OCI-LY1 (cell line): ENCODE measurements at regions not wholly inside any gene's neighbourhood (a gene's known extent, or its start where the extent isn't known, plus 50 kb on each side); places are given as distances from the start of the nearest gene placed in this dataset.

Experiments used
- H2AFZ ChIP-seq: fragments of 200-600 bp; sonication (generic), shearing (Covaris generic); 2 replicates; pipeline ENCODE4 v1.6.0; 2014; ENCODE audit warnings: antibody characterized with exemption, mild to moderate bottlenecking, low read length
- H3F3A ChIP-seq: fragments of 200-600 bp; sonication (generic), shearing (Covaris generic); 2 replicates; pipeline ENCODE4 v1.6.0; 2014; ENCODE audit warnings: mild to moderate bottlenecking, antibody characterized with exemption, low read length, moderate library complexity; ENCODE audit not compliant: insufficient read depth
- H3K27ac ChIP-seq: fragments of 200-600 bp; sonication (generic); 2 replicates; pipeline ENCODE4 v1.5.1; 2014; ENCODE audit warnings: low read length, mixed run types, mild to moderate bottlenecking, low read depth; ENCODE audit not compliant: poor library complexity, severe bottlenecking
- H3K27me3 ChIP-seq: fragments of 200-600 bp; sonication (generic); 2 replicates; pipeline ENCODE4 v1.6.0; 2014; ENCODE audit warnings: antibody characterized with exemption, mild to moderate bottlenecking, low read length, moderate library complexity; ENCODE audit not compliant: insufficient read depth
- H3K36me3 ChIP-seq: fragments of 200-600 bp; sonication (generic); 2 replicates; pipeline ENCODE4 v1.6.1; 2014; ENCODE audit warnings: mild to moderate bottlenecking, antibody characterized with exemption, low read length, moderate library complexity, mixed read lengths; ENCODE audit not compliant: insufficient read depth
- H3K4me1 ChIP-seq: fragments of 200-600 bp; sonication (generic); 2 replicates; pipeline ENCODE4 v1.5.1; 2014; ENCODE audit warnings: mild to moderate bottlenecking, low read length, moderate library complexity; ENCODE audit not compliant: insufficient read depth, severe bottlenecking
- H3K4me2 ChIP-seq: fragments of 200-600 bp; sonication (generic), shearing (Covaris generic); 2 replicates; pipeline ENCODE4 v1.6.1; 2014; ENCODE audit warnings: low read length
- H3K4me3 ChIP-seq: fragments of 200-600 bp; sonication (generic); 2 replicates; pipeline ENCODE4 v1.5.1; 2014; ENCODE audit warnings: low read length, low read depth, mild to moderate bottlenecking, mixed read lengths; ENCODE audit not compliant: poor library complexity, severe bottlenecking
- H3K79me2 ChIP-seq: fragments of 200-600 bp; shearing (Covaris generic); 2 replicates; pipeline ENCODE4 v1.6.1; 2016; ENCODE audit warnings: mixed run types, low read length, mixed read lengths; ENCODE audit not compliant: insufficient read depth
- H3K9ac ChIP-seq: fragments of 200-600 bp; sonication (generic), shearing (Covaris generic); 2 replicates; pipeline ENCODE4 v1.6.1; 2014; ENCODE audit warnings: mild to moderate bottlenecking, low read length, mixed read lengths
- H3K9me2 ChIP-seq: fragments of 200-600 bp; sonication (generic), shearing (Covaris generic); 2 replicates; pipeline ENCODE4 v1.6.1; 2014; ENCODE audit warnings: low read depth, mild to moderate bottlenecking, low read length, mixed read lengths
- H3K9me3 ChIP-seq: fragments of 200-600 bp; shearing (Covaris generic); 2 replicates; pipeline ENCODE4 v1.6.1; 2014; ENCODE audit warnings: low read length, mixed read lengths
- H4K20me1 ChIP-seq: fragments of 200-600 bp; sonication (generic), shearing (Covaris generic); 2 replicates; pipeline ENCODE4 v1.6.0; 2016; ENCODE audit warnings: mild to moderate bottlenecking, low read length; ENCODE audit not compliant: insufficient read depth
- EZH2 ChIP-seq: fragments of 200-600 bp; sonication (generic), shearing (Covaris generic); IDR thresholded peaks from 2 replicates; pipeline ENCODE4 v1.8.0; 2017; ENCODE audit warnings: borderline replicate concordance, mixed run types, mild to moderate bottlenecking, antibody characterized with exemption, low read length, moderate library complexity, mixed read lengths
- TF ChIP-seq, protein P1 (sequence below): fragments of 200-600 bp; sonication (generic), shearing (Covaris generic); IDR thresholded peaks from 2 replicates; pipeline ENCODE4 v1.5.1; 2017; ENCODE audit warnings: mild to moderate bottlenecking, antibody characterized with exemption, low read length, moderate library complexity, mixed read lengths

DNA sequence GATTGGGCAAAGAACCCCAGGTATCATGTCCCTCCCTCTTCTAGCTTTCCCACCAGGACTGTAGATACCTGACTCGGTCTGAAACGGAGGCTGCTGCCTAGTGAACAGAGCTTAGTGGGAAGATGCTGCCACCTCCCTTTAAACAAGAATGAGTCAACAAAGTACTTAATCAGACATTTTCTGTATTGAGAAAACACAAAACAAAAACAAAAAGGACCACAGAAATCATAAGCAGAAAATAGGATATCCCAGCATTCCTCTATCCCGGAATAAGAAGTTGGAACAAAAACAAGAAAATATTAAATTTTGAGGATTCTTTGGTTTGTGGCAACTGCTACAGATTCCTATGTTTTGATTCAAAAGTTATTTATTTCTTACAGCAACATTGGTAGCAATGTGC is 51.7 kb upstream of the COL8A1 start:
- Histone ChIP-seq H2AFZ (no peak overlapping the region), H3K4me3 (no peak overlapping the region), H3K4me2 (no peak overlapping the region), H3K9ac (no peak overlapping the region), H3K4me1 (no peaks in the 10 kb centered on the region), H4K20me1 (no peaks in the 10 kb centered on the region), H3K9me3 (no peaks in the 10 kb centered on the region), H3K79me2 (no peaks in the 10 kb centered on the region), H3K9me2 (no peaks in the 10 kb centered on the region), H3K27me3 (no peaks in the 10 kb centered on the region), H3F3A (no peaks in the 10 kb centered on the region), H3K27ac (no peak overlapping the region), H3K36me3 (no peaks in the 10 kb centered on the region)
- TF ChIP-seq, protein P1, sequence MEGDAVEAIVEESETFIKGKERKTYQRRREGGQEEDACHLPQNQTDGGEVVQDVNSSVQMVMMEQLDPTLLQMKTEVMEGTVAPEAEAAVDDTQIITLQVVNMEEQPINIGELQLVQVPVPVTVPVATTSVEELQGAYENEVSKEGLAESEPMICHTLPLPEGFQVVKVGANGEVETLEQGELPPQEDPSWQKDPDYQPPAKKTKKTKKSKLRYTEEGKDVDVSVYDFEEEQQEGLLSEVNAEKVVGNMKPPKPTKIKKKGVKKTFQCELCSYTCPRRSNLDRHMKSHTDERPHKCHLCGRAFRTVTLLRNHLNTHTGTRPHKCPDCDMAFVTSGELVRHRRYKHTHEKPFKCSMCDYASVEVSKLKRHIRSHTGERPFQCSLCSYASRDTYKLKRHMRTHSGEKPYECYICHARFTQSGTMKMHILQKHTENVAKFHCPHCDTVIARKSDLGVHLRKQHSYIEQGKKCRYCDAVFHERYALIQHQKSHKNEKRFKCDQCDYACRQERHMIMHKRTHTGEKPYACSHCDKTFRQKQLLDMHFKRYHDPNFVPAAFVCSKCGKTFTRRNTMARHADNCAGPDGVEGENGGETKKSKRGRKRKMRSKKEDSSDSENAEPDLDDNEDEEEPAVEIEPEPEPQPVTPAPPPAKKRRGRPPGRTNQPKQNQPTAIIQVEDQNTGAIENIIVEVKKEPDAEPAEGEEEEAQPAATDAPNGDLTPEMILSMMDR, result no peak
- TF ChIP-seq EZH2, result no peak

DNA sequence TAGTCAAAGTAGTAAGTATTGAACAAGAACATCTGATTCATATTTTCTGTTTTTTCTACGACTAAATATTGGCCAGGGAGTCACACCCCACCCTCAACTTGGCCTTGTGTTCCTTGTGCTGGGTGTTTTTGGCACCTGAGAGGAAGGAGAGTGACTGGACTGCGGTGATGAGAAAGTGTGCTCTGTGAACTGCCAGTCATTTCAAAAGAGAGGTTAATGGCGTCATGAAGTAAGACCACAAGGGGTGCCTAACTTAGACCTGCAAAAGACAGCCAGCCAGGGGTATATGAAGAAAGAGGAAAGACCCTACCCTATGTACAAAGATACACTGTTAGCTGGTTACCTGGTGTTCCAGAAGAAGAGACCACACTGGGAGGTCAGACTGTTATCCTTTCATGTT is 58.4 kb upstream of the COL8A1 start:
- H4K20me1 ChIP-seq, result no peaks in the 10 kb centered on the region
- TF ChIP-seq EZH2, result no peak
- TF ChIP-seq, protein P1, result no peak
- H3K27me3 ChIP-seq, result no peaks in the 10 kb centered on the region
- no peak overlapping the region for H3K4me2 ChIP-seq
- no peaks in the 10 kb centered on the region for H3K79me2 ChIP-seq
- H3K4me3 ChIP-seq, result no peak overlapping the region
- H3K36me3 ChIP-seq, result no peaks in the 10 kb centered on the region
- H3F3A ChIP-seq, result no peaks in the 10 kb centered on the region
- H3K27ac ChIP-seq, result no peak overlapping the region
- H3K9me3 ChIP-seq, result no peaks in the 10 kb centered on the region
- H3K9me2 ChIP-seq, result no peaks in the 10 kb centered on the region
- no peak overlapping the region for H2AFZ ChIP-seq
- H3K4me1 ChIP-seq, result no peaks in the 10 kb centered on the region
- H3K9ac ChIP-seq, result no peak overlapping the region

DNA sequence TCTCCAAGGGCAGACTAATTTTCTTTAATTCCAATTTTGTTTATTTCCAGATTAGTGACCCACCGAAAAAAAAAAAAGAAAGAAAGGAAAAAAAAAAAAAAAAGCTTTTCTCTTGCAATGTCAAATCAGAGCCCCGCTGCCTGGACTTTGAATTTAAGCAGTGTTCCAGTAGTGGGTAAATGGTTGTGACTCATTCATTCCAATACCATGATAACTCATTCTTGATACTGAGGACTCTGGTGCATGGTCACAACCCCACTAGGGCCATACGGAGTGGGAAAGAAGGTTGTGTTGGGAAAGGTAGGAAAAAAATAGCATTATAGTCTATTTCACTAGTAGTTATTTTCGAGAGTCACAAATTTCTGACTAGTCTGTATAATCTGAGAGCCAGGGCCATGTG is 59.1 kb upstream of the COL8A1 start:
- no peak for TF ChIP-seq EZH2
- TF ChIP-seq, protein P1, result no peak
- H3K4me2 ChIP-seq, result no peak overlapping the region
- H3K79me2 ChIP-seq, result no peaks in the 10 kb centered on the region
- no peaks in the 10 kb centered on the region for H3K36me3 ChIP-seq
- no peaks in the 10 kb centered on the region for H4K20me1 ChIP-seq
- no peak overlapping the region for H3K4me3 ChIP-seq
- H3K4me1 ChIP-seq, result no peaks in the 10 kb centered on the region
- H3K27ac ChIP-seq, result no peak overlapping the region
- no peaks in the 10 kb centered on the region for H3K9me3 ChIP-seq
- H3K9ac ChIP-seq, result no peak overlapping the region
- no peaks in the 10 kb centered on the region for H3K9me2 ChIP-seq
- H3K27me3 ChIP-seq, result no peaks in the 10 kb centered on the region
- H2AFZ ChIP-seq, result no peak overlapping the region
- H3F3A ChIP-seq, result no peaks in the 10 kb centered on the region
